ENCODE measurements at regions not wholly inside any gene's neighbourhood (a gene's known extent, or its start where the extent isn't known, plus 50 kb on each side); places are given as distances from the start of the nearest gene placed in this dataset.
A peak's percentile ranks its signal among the peaks of the same experiment; 100 is the strongest.

GRCh38 chr18:47748847-47749599 lies 181.4 kb downstream of the SMAD2 start:
- TF ChIP-seq EZH2 (IDR thresholded peaks at IDR 0.05) (no peak), FOXP2 (optimal IDR thresholded peaks at IDR 0.05; ENCODE audit: control extremely low read depth, extremely low read length, insufficient read depth) (no peak), POLR2AphosphoS5 (IDR thresholded peaks at IDR 0.05; ENCODE audit: borderline replicate concordance, low read depth, low read length) (no peak)
- H3K9ac ChIP-seq (ENCODE audit: insufficient read length): peak overlapping the region; percentile 62
- H3K27ac ChIP-seq: no peak overlapping the region
- H3K4me3 ChIP-seq: peak overlapping the region; percentile 76
- no peaks in the 10 kb centered on the region for H3K9me3 ChIP-seq (ENCODE audit: low read depth, low read length)
- no peak for DNase-seq (ENCODE audit: low read depth, low spot score)
- H3K36me3 ChIP-seq (ENCODE audit: insufficient read depth, low read length): no peaks in the 10 kb centered on the region

GRCh38 chr18:47748093-47748796 lies 182.2 kb downstream of the SMAD2 start:
- Histone ChIP-seq H3K36me3 (ENCODE audit: insufficient read depth, low read length) (no peaks in the 10 kb centered on the region), H3K27ac (no peak overlapping the region), H3K9me3 (ENCODE audit: low read depth, low read length) (no peaks in the 10 kb centered on the region), H3K9ac (ENCODE audit: insufficient read length) (peak overlapping the region; percentile 62), H3K4me3 (peak overlapping the region; percentile 76)
- TF ChIP-seq EZH2 (IDR thresholded peaks at IDR 0.05): no peak
- TF ChIP-seq POLR2AphosphoS5 (IDR thresholded peaks at IDR 0.05; ENCODE audit: borderline replicate concordance, low read depth, low read length): no peak
- no peak for TF ChIP-seq FOXP2 (optimal IDR thresholded peaks at IDR 0.05; ENCODE audit: control extremely low read depth, extremely low read length, insufficient read depth)
- no peak for DNase-seq (ENCODE audit: low read depth, low spot score)

GRCh38 chr18:47747260-47747795 lies 183.1 kb downstream of the SMAD2 start:
- H3K36me3 ChIP-seq (ENCODE audit: insufficient read depth, low read length): no peaks in the 10 kb centered on the region
- TF ChIP-seq FOXP2 (optimal IDR thresholded peaks at IDR 0.05; ENCODE audit: control extremely low read depth, extremely low read length, insufficient read depth): no peak
- no peak overlapping the region for H3K9ac ChIP-seq (ENCODE audit: insufficient read length)
- DNase-seq (ENCODE audit: low read depth, low spot score): no peak
- no peak overlapping the region for H3K4me3 ChIP-seq
- no peaks in the 10 kb centered on the region for H3K9me3 ChIP-seq (ENCODE audit: low read depth, low read length)
- no peak overlapping the region for H3K27ac ChIP-seq

GRCh38 chr18:47746615-47747014 lies 183.8 kb downstream of the SMAD2 start:
- no peaks in the 10 kb centered on the region for H3K36me3 ChIP-seq (ENCODE audit: insufficient read depth, low read length)
- no peak overlapping the region for H3K4me3 ChIP-seq
- H3K9me3 ChIP-seq (ENCODE audit: low read depth, low read length): no peaks in the 10 kb centered on the region
- no peak for TF ChIP-seq POLR2AphosphoS5 (IDR thresholded peaks at IDR 0.05; ENCODE audit: borderline replicate concordance, low read depth, low read length)
- no peak for TF ChIP-seq FOXP2 (optimal IDR thresholded peaks at IDR 0.05; ENCODE audit: control extremely low read depth, extremely low read length, insufficient read depth)
- TF ChIP-seq EZH2 (IDR thresholded peaks at IDR 0.05): no peak
- H3K9ac ChIP-seq (ENCODE audit: insufficient read length): no peak overlapping the region
- DNase-seq (ENCODE audit: low read depth, low spot score): no peak
- no peak overlapping the region for H3K27ac ChIP-seq

- Histone ChIP-seq H3K36me3 (ENCODE audit: insufficient read depth, low read length) (no peaks in the 10 kb centered on the region), H3K9ac (ENCODE audit: insufficient read length) (no peak overlapping the region), H3K4me3 (no peak overlapping the region), H3K9me3 (ENCODE audit: low read depth, low read length) (no peaks in the 10 kb centered on the region), H3K27ac (no peak overlapping the region)
- DNase-seq (ENCODE audit: low read depth, low spot score): no peak
- TF ChIP-seq FOXP2 (optimal IDR thresholded peaks at IDR 0.05; ENCODE audit: control extremely low read depth, extremely low read length, insufficient read depth): no peak
These were observed 185.2 kb downstream of the SMAD2 start for GRCh38 chr18:47745227-47745626.

- TF ChIP-seq EZH2 (IDR thresholded peaks at IDR 0.05): no peak
- no peak for TF ChIP-seq FOXP2 (optimal IDR thresholded peaks at IDR 0.05; ENCODE audit: control extremely low read depth, extremely low read length, insufficient read depth)
- no peak for TF ChIP-seq POLR2AphosphoS5 (IDR thresholded peaks at IDR 0.05; ENCODE audit: borderline replicate concordance, low read depth, low read length)
- Histone ChIP-seq H3K9ac (ENCODE audit: insufficient read length) (no peak overlapping the region), H3K9me3 (ENCODE audit: low read depth, low read length) (no peaks in the 10 kb centered on the region), H3K27ac (no peak overlapping the region), H3K4me3 (no peak overlapping the region), H3K36me3 (ENCODE audit: insufficient read depth, low read length) (no peaks in the 10 kb centered on the region)
- DNase-seq (ENCODE audit: low read depth, low spot score): no peak
These were observed 192.5 kb downstream of the SMAD2 start for GRCh38 chr18:47737956-47738355.

- DNase-seq (ENCODE audit: low read depth, low spot score): no peak
- H3K4me3 ChIP-seq: no peak overlapping the region
- no peaks in the 10 kb centered on the region for H3K9me3 ChIP-seq (ENCODE audit: low read depth, low read length)
- no peak overlapping the region for H3K27ac ChIP-seq
- no peaks in the 10 kb centered on the region for H3K36me3 ChIP-seq (ENCODE audit: insufficient read depth, low read length)
- H3K9ac ChIP-seq (ENCODE audit: insufficient read length): no peak overlapping the region
- no peak for TF ChIP-seq FOXP2 (optimal IDR thresholded peaks at IDR 0.05; ENCODE audit: control extremely low read depth, extremely low read length, insufficient read depth)
- no peak for TF ChIP-seq EZH2 (IDR thresholded peaks at IDR 0.05)
- no peak for TF ChIP-seq POLR2AphosphoS5 (IDR thresholded peaks at IDR 0.05; ENCODE audit: borderline replicate concordance, low read depth, low read length)
These were observed 193.1 kb downstream of the SMAD2 start for GRCh38 chr18:47737198-47737830.

- TF ChIP-seq POLR2AphosphoS5 (IDR thresholded peaks at IDR 0.05; ENCODE audit: borderline replicate concordance, low read depth, low read length) (no peak), EZH2 (IDR thresholded peaks at IDR 0.05) (no peak), FOXP2 (optimal IDR thresholded peaks at IDR 0.05; ENCODE audit: control extremely low read depth, extremely low read length, insufficient read depth) (no peak)
- DNase-seq (ENCODE audit: low read depth, low spot score): no peak
- no peaks in the 10 kb centered on the region for H3K9me3 ChIP-seq (ENCODE audit: low read depth, low read length)
- H3K9ac ChIP-seq (ENCODE audit: insufficient read length): no peak overlapping the region
- no peak overlapping the region for H3K4me3 ChIP-seq
- H3K27ac ChIP-seq: no peak overlapping the region
- H3K36me3 ChIP-seq (ENCODE audit: insufficient read depth, low read length): no peaks in the 10 kb centered on the region
These were observed 193.9 kb downstream of the SMAD2 start for GRCh38 chr18:47736376-47737140.
